HepG2 (cell line): ENCODE measurements at regions not wholly inside any gene's neighbourhood (a gene's known extent, or its start where the extent isn't known, plus 50 kb on each side); places are given as distances from the start of the nearest gene placed in this dataset.

Experiments used
- ATAC-seq: fragments of 200-7000 bp; cut with Tn5 transposase; 3 replicates; pipeline ENCODE4 v1.9.1; 2020; ENCODE audit warnings: mild to moderate bottlenecking, moderate library complexity
- BruUV-seq: library from RNA; stranded (reverse); fragments of 400-500 nt; replicated peaks from 2 replicates; lab custom pipeline; 2021; lab: Mats Ljungman, UMichigan
- CTCF ChIA-PET: fragments of 300-600 bp; formaldehyde crosslinking; extraction: SDS; loops from one replicate; lab custom pipeline; 2021; ENCODE audit warnings: low total read pairs, inconsistent platforms, low intra/inter-chr PET ratio; lab: Yijun Ruan, JAX
- POLR2A ChIA-PET: fragments of 350-600 bp; sonication (Branson Sonifier 250); formaldehyde crosslinking; loops from one replicate; lab custom pipeline; 2020; ENCODE audit warnings: antibody characterized with exemption, inconsistent platforms; lab: Yijun Ruan, JAX
- DNase-seq: peaks from one replicate; pipeline ENCODE4 v3.0.0-alpha.2; 2015; ENCODE audit warnings: low spot score
- FAIRE-seq: peaks from 3 replicates; lab custom pipeline; 2011; peaks lifted over from hg19 to GRCh38; lab: Jason Lieb, UNC
- H2AFZ ChIP-seq: one replicate; pipeline ENCODE4 v1.6.1; 2011; ENCODE audit warnings: low read length, inconsistent platforms
- H3K27ac ChIP-seq: fragments of 300-600 bp; 3 replicates; pipeline ENCODE4 v1.8.0; 2011; ENCODE audit warnings: mixed run types, mild to moderate bottlenecking, mixed read lengths, low read length, inconsistent platforms; ENCODE audit not compliant: insufficient read depth; ENCODE audit errors: extremely low read length
- H3K27me3 ChIP-seq, 2 experiments: fragments of 200-600 bp in 1 of 2; 2 replicates in 1 of 2; 3 replicates in 1 of 2; pipeline versions ENCODE4 v1.6.0 to v1.8.0; 2011; ENCODE audit warnings: low read length in 2 of 2, mild to moderate bottlenecking in 2 of 2, moderate library complexity in 2 of 2, inconsistent platforms in 1 of 2; ENCODE audit not compliant: insufficient read depth in 2 of 2, control insufficient read depth in 1 of 2
- H3K36me3 ChIP-seq, 2 experiments: fragments of 200-600 bp in 1 of 2; replicated peaks in 1 of 2; 2 replicates in 1 of 2; 3 replicates in 1 of 2; pipeline versions ENCODE4 v1.5.1 to v1.8.0; 2011; ENCODE audit warnings: low read length in 2 of 2, inconsistent platforms in 1 of 2; ENCODE audit not compliant: insufficient read depth in 2 of 2, control insufficient read depth in 1 of 2
- H3K4me1 ChIP-seq: 2 replicates; pipeline ENCODE4 v1.5.1; 2012; ENCODE audit warnings: low read length, inconsistent platforms; ENCODE audit not compliant: insufficient read depth
- H3K4me2 ChIP-seq: 2 replicates; pipeline ENCODE4 v1.6.0; 2011; ENCODE audit warnings: low read depth, low read length, inconsistent platforms
- H3K4me3 ChIP-seq, 3 experiments: fragments of 200-600 bp in 1 of 3; sonication (generic), shearing (Covaris generic) in 1 of 3; replicated peaks in 1 of 3; 2 replicates each; pipeline ENCODE4 v1.5.1; 2011 to 2016; ENCODE audit warnings: low read length in 3 of 3, inconsistent platforms in 2 of 3, low read depth in 2 of 3, mild to moderate bottlenecking in 2 of 3, control low read depth in 1 of 3, mixed read lengths in 1 of 3; ENCODE audit not compliant: insufficient read depth in 1 of 3
- H3K79me2 ChIP-seq: one replicate; pipeline ENCODE4 v1.6.1; 2011; ENCODE audit warnings: low read length, inconsistent platforms; ENCODE audit not compliant: insufficient read depth
- H3K9ac ChIP-seq: 2 replicates; pipeline ENCODE4 v1.6.0; 2011; ENCODE audit warnings: mild to moderate bottlenecking, low read depth, low read length, inconsistent platforms; ENCODE audit not compliant: insufficient read depth
- H3K9me3 ChIP-seq: 2 replicates; pipeline ENCODE4 v1.5.1; 2012; ENCODE audit warnings: mild to moderate bottlenecking, low read length
- H4K20me1 ChIP-seq: 2 replicates; pipeline ENCODE4 v1.6.0; 2011; ENCODE audit warnings: inconsistent platforms, mild to moderate bottlenecking, low read length, moderate library complexity; ENCODE audit not compliant: insufficient read depth
- ELF4 ChIP-seq: sonication (generic); formaldehyde crosslinking; IDR thresholded peaks from 2 replicates; pipeline ENCODE4 v1.5.0; 2020; ENCODE audit warnings: missing genetic modification reagents, mild to moderate bottlenecking, moderate library complexity, borderline replicate concordance
- GTF2F1 ChIP-seq: fragments of 150-350 bp; IDR thresholded peaks from 2 replicates; pipeline ENCODE4 v1.6.1; 2014; ENCODE audit warnings: low read length
- XRCC5 ChIP-seq: fragments of 200-400 bp; formaldehyde crosslinking; optimal IDR thresholded peaks from 2 replicates; pipeline ENCODE3; 2017; ENCODE audit warnings: mild to moderate bottlenecking, low read length
- ZNF619 ChIP-seq: sonication (generic); formaldehyde crosslinking; IDR thresholded peaks from 2 replicates; pipeline ENCODE4 v1.4.0; 2020; ENCODE audit warnings: mild to moderate bottlenecking, missing genetic modification reagents
- WGBS: methylation state at CpG from one replicate; pipeline ENCODE4 v1.1.6; 2017; ENCODE audit warnings: low lambda C conversion rate; 5-methylcytosine and 5-hydroxymethylcytosine counted together
- in situ Hi-C: cut with HindIII; loops from 2 replicates; pipeline ENCODE4 v1.10.0; 2017; ENCODE audit warnings: low pct_unique_long_range_greater_than_20kb; ENCODE audit not compliant: extremely low pct_ligation_motif_present
- intact Hi-C: fragments of 100-400 bp; cut with micrococcal nuclease; formaldehyde crosslinking; loops from one replicate; pipeline ENCODE4 v1.10.0; 2022; ENCODE audit not compliant: unreplicated experiment
- TF ChIP-seq, protein P1 (sequence below): sonication (generic); formaldehyde crosslinking; IDR thresholded peaks from 2 replicates; pipeline ENCODE4 v1.4.0; 2020; ENCODE audit warnings: mild to moderate bottlenecking, missing genetic modification reagents

DNA sequence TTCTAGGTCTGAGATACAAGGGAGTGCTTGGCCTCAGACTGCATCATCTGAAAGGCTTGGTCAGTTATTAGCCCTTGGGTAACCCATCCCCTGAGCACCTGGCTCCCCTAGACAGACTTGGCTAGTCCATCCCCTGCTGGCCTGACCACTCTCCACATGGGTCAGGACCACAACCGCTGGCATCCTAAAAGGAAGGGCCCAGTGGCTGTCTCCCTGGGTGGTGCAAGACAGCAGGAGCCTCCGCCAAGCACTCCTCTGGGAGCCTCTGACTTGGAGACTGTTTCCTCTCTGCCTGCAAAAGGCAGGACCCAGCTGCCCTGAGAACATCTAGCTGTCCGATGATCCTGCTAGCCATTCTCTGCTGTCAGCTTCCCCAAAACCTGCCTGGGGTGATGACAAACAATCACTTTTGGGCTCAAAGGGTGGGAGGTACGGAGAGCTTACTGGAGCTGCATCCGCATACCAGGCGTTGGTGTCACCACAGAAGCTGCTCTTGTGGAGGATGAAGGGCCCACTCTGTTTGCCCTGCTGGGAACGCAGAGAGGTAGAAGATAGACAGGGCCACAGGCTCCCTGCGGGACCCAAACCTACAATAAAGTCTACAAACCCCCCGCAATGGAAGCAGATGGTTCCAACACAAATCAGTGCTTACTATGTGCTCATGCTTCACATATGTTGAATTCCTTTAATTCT is 108.0 kb upstream of the PRR20G start:
- in situ Hi-C loops = no loop called here
- no peak overlapping the region for H3K4me2 ChIP-seq
- H3K27me3 ChIP-seq = peaks cover 0 to 24% of the 10 kb centered on the region in 2 experiments; a peak in 2 of 5 replicates
- no peak overlapping the region for H3K9ac ChIP-seq
- POLR2A ChIA-PET = no interaction called here
- no peak for TF ChIP-seq XRCC5
- no peak for TF ChIP-seq ZNF619
- TF ChIP-seq, protein P1, sequence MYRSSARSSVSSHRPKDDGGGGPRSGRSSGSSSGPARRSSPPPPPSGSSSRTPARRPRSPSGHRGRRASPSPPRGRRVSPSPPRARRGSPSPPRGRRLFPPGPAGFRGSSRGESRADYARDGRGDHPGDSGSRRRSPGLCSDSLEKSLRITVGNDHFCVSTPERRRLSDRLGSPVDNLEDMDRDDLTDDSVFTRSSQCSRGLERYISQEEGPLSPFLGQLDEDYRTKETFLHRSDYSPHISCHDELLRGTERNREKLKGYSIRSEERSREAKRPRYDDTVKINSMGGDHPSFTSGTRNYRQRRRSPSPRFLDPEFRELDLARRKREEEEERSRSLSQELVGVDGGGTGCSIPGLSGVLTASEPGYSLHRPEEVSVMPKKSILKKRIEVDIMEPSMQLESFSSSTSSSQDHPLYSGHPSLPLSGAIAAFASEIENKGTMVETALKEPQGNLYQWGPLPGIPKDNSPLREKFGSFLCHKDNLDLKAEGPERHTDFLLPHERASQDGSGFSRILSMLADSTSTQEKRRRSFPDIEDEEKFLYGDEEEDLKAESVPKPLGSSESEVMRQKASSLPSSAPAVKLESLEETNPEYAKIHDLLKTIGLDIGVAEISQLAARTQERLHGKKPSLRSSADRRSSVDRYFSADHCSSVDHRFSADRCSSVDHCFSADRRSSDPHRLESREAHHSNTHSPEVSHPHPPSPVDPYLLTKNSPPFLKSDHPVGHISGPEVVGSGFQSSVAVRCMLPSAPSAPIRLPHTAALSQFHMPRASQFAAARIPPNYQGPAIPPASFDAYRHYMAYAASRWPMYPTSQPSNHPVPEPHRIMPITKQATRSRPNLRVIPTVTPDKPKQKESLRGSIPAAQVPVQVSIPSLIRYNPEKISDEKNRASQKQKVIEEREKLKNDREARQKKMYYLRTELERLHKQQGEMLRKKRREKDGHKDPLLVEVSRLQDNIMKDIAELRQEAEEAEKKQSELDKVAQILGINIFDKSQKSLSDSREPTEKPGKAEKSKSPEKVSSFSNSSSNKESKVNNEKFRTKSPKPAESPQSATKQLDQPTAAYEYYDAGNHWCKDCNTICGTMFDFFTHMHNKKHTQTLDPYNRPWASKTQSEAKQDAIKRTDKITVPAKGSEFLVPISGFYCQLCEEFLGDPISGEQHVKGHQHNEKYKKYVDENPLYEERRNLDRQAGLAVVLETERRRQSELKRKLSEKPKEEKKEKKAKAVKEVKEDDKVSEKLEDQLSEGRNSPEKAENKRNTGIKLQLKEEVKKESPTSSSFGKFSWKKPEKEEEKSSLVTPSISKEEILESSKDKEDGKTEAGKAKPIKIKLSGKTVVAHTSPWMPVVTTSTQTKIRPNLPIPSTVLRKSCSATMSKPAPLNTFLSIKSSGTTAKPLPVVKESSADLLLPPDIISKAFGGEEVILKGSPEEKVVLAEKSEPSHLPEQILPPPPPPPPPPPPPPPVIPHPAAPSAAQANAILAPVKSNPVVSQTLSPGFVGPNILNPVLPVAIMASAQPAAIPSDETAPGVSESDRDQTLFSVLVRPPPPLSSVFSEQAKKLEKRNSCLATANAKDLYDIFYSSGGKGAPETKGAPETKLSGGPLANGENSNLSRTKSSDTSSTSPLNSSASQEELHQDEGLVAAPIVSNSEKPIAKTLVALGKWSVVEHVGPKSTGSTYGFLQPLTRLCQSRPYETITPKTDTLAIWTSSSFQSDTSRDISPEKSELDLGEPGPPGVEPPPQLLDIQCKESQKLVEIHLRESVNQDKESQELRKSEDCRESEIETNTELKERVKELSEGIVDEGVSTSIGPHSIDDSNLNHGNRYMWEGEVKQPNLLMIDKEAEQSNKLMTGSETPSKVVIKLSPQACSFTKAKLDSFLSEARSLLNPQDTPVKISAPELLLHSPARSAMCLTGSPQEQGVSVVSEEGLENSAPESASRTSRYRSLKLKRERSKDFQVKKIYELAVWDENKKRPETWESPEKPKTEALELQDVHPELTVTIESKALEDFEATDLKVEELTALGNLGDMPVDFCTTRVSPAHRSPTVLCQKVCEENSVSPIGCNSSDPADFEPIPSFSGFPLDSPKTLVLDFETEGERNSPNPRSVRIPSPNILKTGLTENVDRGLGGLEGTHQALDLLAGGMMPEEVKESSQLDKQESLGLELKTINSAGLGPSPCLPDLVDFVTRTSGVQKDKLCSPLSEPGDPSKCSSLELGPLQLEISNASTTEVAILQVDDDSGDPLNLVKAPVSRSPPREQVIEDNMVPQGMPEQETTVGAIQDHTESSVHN (CRISPR knock-in tag) = no peak
- TF ChIP-seq GTF2F1 = no peak
- no peak for TF ChIP-seq ELF4 (CRISPR knock-in tag)
- TF ChIP-seq, all 625 proteins: peak for 0
- intact Hi-C loops = no loop called here
- CTCF ChIA-PET = no interaction called here
- ATAC-seq (no peak), FAIRE-seq (no peak), DNase-seq (no peak)
- no TSS peak for BruUV-seq
- Histone ChIP-seq H3K27ac (no peak overlapping the region), H3K4me3 (no peak overlapping the region), H2AFZ (no peak overlapping the region), H3K79me2 (no peaks in the 10 kb centered on the region), H4K20me1 (no peaks in the 10 kb centered on the region), H3K36me3 (no peaks in the 10 kb centered on the region), H3K9me3 (no peaks in the 10 kb centered on the region), H3K4me1 (no peaks in the 10 kb centered on the region)
- WGBS = 0% methylated on average over 1 of the region's 9 CpGs
